Loucy (cell line): ENCODE measurements at regions not wholly inside any gene's neighbourhood (a gene's known extent, or its start where the extent isn't known, plus 50 kb on each side); places are given as distances from the start of the nearest gene placed in this dataset.

Experiments
- CTCF ChIP-seq: fragments of 200-600 bp; sonication (generic); conservative IDR thresholded peaks from 2 replicates; pipeline ENCODE4 v1.5.1; 2014; ENCODE audit warnings: mild to moderate bottlenecking, antibody characterized with exemption, low read length
- EZH2phosphoT487 ChIP-seq: fragments of 200-600 bp; IDR thresholded peaks from 2 replicates; pipeline ENCODE4 v1.6.1; 2018; ENCODE audit warnings: antibody characterized with exemption, mild to moderate bottlenecking, moderate library complexity, borderline replicate concordance

- TF ChIP-seq CTCF (no peak), EZH2phosphoT487 (no peak)
Observed at GRCh38 chr2:196266855-196267254, 95.5 kb upstream of the STK17B start.
